ENCODE measurements at regions not wholly inside any gene's neighbourhood (a gene's known extent, or its start where the extent isn't known, plus 50 kb on each side); places are given as distances from the start of the nearest gene placed in this dataset.

- DNase-seq (ENCODE audit: low spot score), result no peak
Measured at GRCh38 chr17:73694491-73694890, 50.2 kb upstream of the SDK2 start.

- DNase-seq (ENCODE audit: low spot score), result no peak
Measured at GRCh38 chr17:73695035-73695738, 50.9 kb upstream of the SDK2 start.

- DNase-seq (ENCODE audit: low spot score), result no peak
Measured at GRCh38 chr17:73696251-73696650, 52.0 kb upstream of the SDK2 start.

GRCh38 chr17:73697872-73698271 lies 53.6 kb upstream of the SDK2 start:
- no peak for DNase-seq (ENCODE audit: low spot score)

GRCh38 chr17:73698966-73699365 lies 54.7 kb upstream of the SDK2 start:
- no peak for DNase-seq (ENCODE audit: low spot score)

GRCh38 chr17:73701701-73702100 lies 57.5 kb upstream of the SDK2 start:
- DNase-seq (ENCODE audit: low spot score), result no peak

GRCh38 chr17:73703192-73703591 lies 58.9 kb upstream of the SDK2 start:
- DNase-seq (ENCODE audit: low spot score), result no peak

- no peak for DNase-seq (ENCODE audit: low spot score)
Measured at GRCh38 chr17:73703917-73704316, 59.7 kb upstream of the SDK2 start.

- DNase-seq (ENCODE audit: low spot score), result peak; percentile 40
Measured at GRCh38 chr17:73705594-73705993, 61.3 kb upstream of the SDK2 start.

- DNase-seq (ENCODE audit: low spot score), result no peak
Measured at GRCh38 chr17:73706428-73706827, 62.2 kb upstream of the SDK2 start.

- DNase-seq (ENCODE audit: low spot score), result no peak
Measured at GRCh38 chr17:73706858-73707257, 62.6 kb upstream of the SDK2 start.

- no peak for DNase-seq (ENCODE audit: low spot score)
Measured at GRCh38 chr17:73707358-73707757, 63.1 kb upstream of the SDK2 start.

- peak; percentile 72 for DNase-seq (ENCODE audit: low spot score)
Measured at GRCh38 chr17:73710095-73710592, 65.9 kb upstream of the SDK2 start.

GRCh38 chr17:73711184-73711583 lies 66.9 kb upstream of the SDK2 start:
- no peak for DNase-seq (ENCODE audit: low spot score)

- no peak for DNase-seq (ENCODE audit: low spot score)
Measured at GRCh38 chr17:73711916-73712315, 67.7 kb upstream of the SDK2 start.

GRCh38 chr17:73713136-73713535 lies 68.9 kb upstream of the SDK2 start:
- no peak for DNase-seq (ENCODE audit: low spot score)

- DNase-seq (ENCODE audit: low spot score), result no peak
Measured at GRCh38 chr17:73715769-73716168, 71.5 kb upstream of the SDK2 start.

GRCh38 chr17:73717690-73718089 lies 73.4 kb upstream of the SDK2 start:
- DNase-seq (ENCODE audit: low spot score), result no peak

GRCh38 chr17:73718362-73718761 lies 74.1 kb upstream of the SDK2 start:
- no peak for DNase-seq (ENCODE audit: low spot score)

GRCh38 chr17:73718912-73719311 lies 74.7 kb upstream of the SDK2 start:
- DNase-seq (ENCODE audit: low spot score), result no peak

- peak; percentile 92 for DNase-seq (ENCODE audit: low spot score)
Measured at GRCh38 chr17:73719588-73720071, 75.4 kb upstream of the SDK2 start.

- no peak for DNase-seq (ENCODE audit: low spot score)
Measured at GRCh38 chr17:73720187-73720834, 76.1 kb upstream of the SDK2 start.

GRCh38 chr17:73722165-73722564 lies 77.9 kb upstream of the SDK2 start:
- DNase-seq (ENCODE audit: low spot score), result no peak

GRCh38 chr17:73723317-73723716 lies 79.1 kb upstream of the SDK2 start:
- no peak for DNase-seq (ENCODE audit: low spot score)
